IMR-90 (cell line): ENCODE measurements at regions not wholly inside any gene's neighbourhood (a gene's known extent, or its start where the extent isn't known, plus 50 kb on each side); places are given as distances from the start of the nearest gene placed in this dataset.

Source experiments
- ATAC-seq: fragments of 200-7000 bp; cut with Tn5 transposase; 2 replicates; pipeline ENCODE4 v1.9.1; 2020; ENCODE audit warnings: low read depth, mild to moderate bottlenecking, moderate library complexity
- BruUV-seq: library from RNA; stranded (reverse); fragments of 400-500 nt; replicated peaks from 2 replicates; lab custom pipeline; 2021; lab: Mats Ljungman, UMichigan
- CTCF ChIA-PET: fragments of 300-600 bp; formaldehyde crosslinking; extraction: SDS; loops from one replicate; lab custom pipeline; 2021; ENCODE audit warnings: antibody characterized with exemption; lab: Yijun Ruan, JAX
- POLR2A ChIA-PET: fragments of 300-600 bp; sonication (Branson Sonifier 250); formaldehyde crosslinking; loops from one replicate; lab custom pipeline; 2022; ENCODE audit warnings: antibody characterized with exemption; ENCODE audit not compliant: unreplicated experiment; lab: Charles Lee
- DNase-seq: peaks from one replicate; pipeline ENCODE4 v3.0.0; 2013
- H2AFZ ChIP-seq: replicated peaks from 2 replicates; pipeline ENCODE3; 2013; ENCODE audit warnings: low read length, mild to moderate bottlenecking; ENCODE audit not compliant: poor library complexity
- H2AK5ac ChIP-seq: 2 replicates; pipeline ENCODE4 v1.6.1; 2013; ENCODE audit warnings: low read depth, low read length, inconsistent platforms
- H2AK9ac ChIP-seq: replicated peaks from 2 replicates; pipeline ENCODE3; 2013; ENCODE audit warnings: mild to moderate bottlenecking, low read depth, low read length, moderate library complexity; ENCODE audit not compliant: poor library complexity
- H2BK120ac ChIP-seq: 2 replicates; pipeline ENCODE4 v1.6.1; 2013; ENCODE audit warnings: low read depth, low read length, inconsistent platforms
- H2BK15ac ChIP-seq: 3 replicates; pipeline ENCODE4 v1.6.1; 2013; ENCODE audit warnings: low read depth, low read length, inconsistent platforms
- H2BK20ac ChIP-seq: 2 replicates; pipeline ENCODE4 v1.6.1; 2013; ENCODE audit warnings: low read depth, mild to moderate bottlenecking, inconsistent platforms, low read length, moderate library complexity
- H2BK5ac ChIP-seq: 2 replicates; pipeline ENCODE4 v1.6.1; 2013; ENCODE audit warnings: mild to moderate bottlenecking, low read depth, low read length, inconsistent platforms; ENCODE audit not compliant: poor library complexity, severe bottlenecking
- H3K14ac ChIP-seq: replicated peaks from 2 replicates; pipeline ENCODE4 v1.6.1; 2013; ENCODE audit warnings: low read depth, low read length, inconsistent platforms
- H3K18ac ChIP-seq: 2 replicates; pipeline ENCODE4 v1.6.1; 2013; ENCODE audit warnings: low read depth, low read length, control low read depth
- H3K23ac ChIP-seq: 2 replicates; pipeline ENCODE4 v1.6.1; 2013; ENCODE audit warnings: low read depth, low read length, inconsistent platforms
- H3K27ac ChIP-seq: 2 replicates; pipeline ENCODE4 v1.5.1; 2013; ENCODE audit warnings: mild to moderate bottlenecking, control low read depth, low read length; ENCODE audit not compliant: insufficient read depth
- H3K27me3 ChIP-seq: 2 replicates; pipeline ENCODE4 v1.6.1; 2013; ENCODE audit warnings: low read length; ENCODE audit not compliant: control insufficient read depth, insufficient read depth
- H3K36me3 ChIP-seq: 2 replicates; pipeline ENCODE4 v1.6.1; 2013; ENCODE audit warnings: low read length, mixed read lengths; ENCODE audit not compliant: control insufficient read depth, insufficient read depth
- H3K4ac ChIP-seq: 2 replicates; pipeline ENCODE4 v1.6.1; 2013; ENCODE audit warnings: low read depth, low read length, inconsistent platforms
- H3K4me1 ChIP-seq: 2 replicates; pipeline ENCODE4 v1.6.1; 2013; ENCODE audit warnings: low read length, mixed read lengths; ENCODE audit not compliant: control insufficient read depth, insufficient read depth
- H3K4me2 ChIP-seq: 2 replicates; pipeline ENCODE4 v1.6.1; 2013; ENCODE audit warnings: low read depth, mild to moderate bottlenecking, control low read depth, low read length, moderate library complexity
- H3K4me3 ChIP-seq: 2 replicates; pipeline ENCODE4 v1.5.1; 2013; ENCODE audit warnings: low read depth, mild to moderate bottlenecking, control low read depth, low read length, moderate library complexity; ENCODE audit not compliant: insufficient read depth
- H3K56ac ChIP-seq: 2 replicates; pipeline ENCODE4 v1.6.1; 2013; ENCODE audit warnings: low read length, inconsistent platforms; ENCODE audit not compliant: insufficient read depth; ENCODE audit errors: extremely low read depth
- H3K79me1 ChIP-seq, 2 experiments: 2 replicates each; pipeline ENCODE4 v1.6.1; 2013; ENCODE audit warnings: low read length in 2 of 2, inconsistent platforms in 1 of 2, low read depth in 1 of 2
- H3K9ac ChIP-seq: 2 replicates; pipeline ENCODE4 v1.6.1; 2013; ENCODE audit warnings: low read depth, low read length, control low read depth
- H3K9me1 ChIP-seq: 2 replicates; pipeline ENCODE4 v1.6.1; 2013; ENCODE audit warnings: low read length, inconsistent platforms; ENCODE audit not compliant: insufficient read depth
- H3K9me3 ChIP-seq: 2 replicates; pipeline ENCODE4 v1.6.1; 2013; ENCODE audit warnings: low read length; ENCODE audit not compliant: control insufficient read depth, insufficient read depth
- H4K20me1 ChIP-seq: 2 replicates; pipeline ENCODE4 v1.6.1; 2013; ENCODE audit warnings: low read length, inconsistent platforms; ENCODE audit not compliant: insufficient read depth
- H4K5ac ChIP-seq: 2 replicates; pipeline ENCODE4 v1.6.1; 2013; ENCODE audit warnings: mild to moderate bottlenecking, low read depth, low read length, control low read depth
- H4K8ac ChIP-seq, 2 experiments: 2 replicates each; pipeline ENCODE4 v1.6.1; 2013; ENCODE audit warnings: low read depth in 2 of 2, low read length in 2 of 2, control low read depth in 1 of 2, inconsistent platforms in 1 of 2
- H4K91ac ChIP-seq: 2 replicates; pipeline ENCODE4 v1.6.1; 2013; ENCODE audit warnings: low read depth, low read length, inconsistent platforms; ENCODE audit not compliant: insufficient read depth
- BHLHE40 ChIP-seq: fragments of 150-350 bp; IDR thresholded peaks from 2 replicates; pipeline ENCODE4 v1.6.1; 2016; ENCODE audit warnings: mild to moderate bottlenecking, low read depth, low read length
- CEBPB ChIP-seq: IDR thresholded peaks from 2 replicates; pipeline ENCODE4 v1.6.1; 2012; ENCODE audit warnings: low read depth, low read length, improper control_type of control experiment
- MAFK ChIP-seq: IDR thresholded peaks from 2 replicates; pipeline ENCODE4 v1.6.1; 2012; ENCODE audit warnings: low read depth, low read length, improper control_type of control experiment
- MAZ ChIP-seq: IDR thresholded peaks from 2 replicates; pipeline ENCODE4 v1.6.1; 2012; ENCODE audit warnings: low read depth, mild to moderate bottlenecking, low read length, improper control_type of control experiment, moderate library complexity, borderline replicate concordance
- MXI1 ChIP-seq: IDR thresholded peaks from 2 replicates; pipeline ENCODE4 v1.6.1; 2012; ENCODE audit warnings: low read depth, mild to moderate bottlenecking, low read length, moderate library complexity, borderline replicate concordance
- RAD21 ChIP-seq: IDR thresholded peaks from 2 replicates; pipeline ENCODE4 v1.6.1; 2012; ENCODE audit warnings: low read length, improper control_type of control experiment
- SMC3 ChIP-seq: fragments of 150-350 bp; IDR thresholded peaks from 2 replicates; pipeline ENCODE4 v1.6.1; 2016; ENCODE audit warnings: low read depth, mild to moderate bottlenecking, antibody characterized with exemption, low read length, moderate library complexity
- WGBS, 2 experiments: methylation state at CpG; one replicate each; pipeline versions ENCODE4 v1.1.5 to v1.1.7; 2013; ENCODE audit warnings: missing lambda C conversion rate in 2 of 2; ENCODE audit not compliant: insufficient read length in 1 of 2; ENCODE audit errors: extremely low coverage in 2 of 2; 5-methylcytosine and 5-hydroxymethylcytosine counted together
- dilution Hi-C: fragments of 300-500 bp; cut with HindIII; formaldehyde crosslinking; loops from one replicate; pipeline ENCODE4 v1.14.3; 2018; ENCODE audit warnings: low sequenced_read_pairs; ENCODE audit not compliant: unreplicated experiment
- in situ Hi-C: fragments of 300-500 bp; cut with MboI; formaldehyde crosslinking; loops from 3 replicates; pipeline ENCODE4 v1.14.3; 2019; ENCODE audit warnings: low sequenced_read_pairs, inconsistent platforms, mixed read lengths
- intact Hi-C: fragments of 100-400 bp; cut with micrococcal nuclease; formaldehyde crosslinking; loops from 2 replicates; pipeline ENCODE4 v1.10.0; 2022

GRCh38 chr18:22711192-22711685 lies 221.9 kb upstream of the RBBP8 start:
- no peaks in the 10 kb centered on the region for H3K9me3 ChIP-seq
- peak; percentile 64 for DNase-seq
- H3K9ac ChIP-seq = peak overlapping the region; percentile 52
- no peaks in the 10 kb centered on the region for H3K36me3 ChIP-seq
- H3K18ac ChIP-seq = peak overlapping the region; percentile 72
- ATAC-seq = peak; percentile 90
- no TSS peak for BruUV-seq
- H3K27ac ChIP-seq = peak overlapping the region; percentile 60
- peaks cover 6% of the 10 kb centered on the region for H3K4me1 ChIP-seq
- in situ Hi-C loops (no loop called here), intact Hi-C loops (no loop called here), dilution Hi-C loops (no loop called here)
- peak overlapping the region; percentile 91; the same call in 2 of the 3 replicates for H2BK15ac ChIP-seq
- H2BK120ac ChIP-seq = peak overlapping the region; percentile 94
- H2AK5ac ChIP-seq = peak overlapping the region; percentile 83
- POLR2A ChIA-PET = interaction anchor here (0.6 kb wide), 1 partner anchor 44 kb away, joined by 4 read pairs; no protein-coding TSS in a partner anchor
- H3K4me2 ChIP-seq = peak overlapping the region; percentile 84
- CTCF ChIA-PET = no interaction called here
- H4K91ac ChIP-seq = peak overlapping the region; percentile 53; the same call in 1 of the 2 replicates
- H2AK9ac ChIP-seq = no peak overlapping the region
- H3K14ac ChIP-seq = peak overlapping the region; percentile 89
- peak overlapping the region; percentile 70; the same call in 1 of the 2 replicates for H3K56ac ChIP-seq
- H3K9me1 ChIP-seq = peaks cover 3% of the 10 kb centered on the region; the same call in 1 of the 2 replicates
- no peaks in the 10 kb centered on the region for H3K27me3 ChIP-seq
- H4K20me1 ChIP-seq = no peaks in the 10 kb centered on the region
- WGBS, 2 experiments = 8% methylated on average over 2 of the region's 7 CpGs; no CpG with 5 or more reads in 1 of the 2 experiments
- peak overlapping the region; percentile 82 for H3K4ac ChIP-seq
- peak overlapping the region; percentile 56 for H2BK5ac ChIP-seq
- H2BK20ac ChIP-seq = peak overlapping the region; percentile 90
- H4K8ac ChIP-seq = peak overlapping the region; percentile 21 to 92; a peak in 3 of 4 replicates
- H2AFZ ChIP-seq = peak overlapping the region; percentile 91
- H3K4me3 ChIP-seq = peak overlapping the region; percentile 44
- no peaks in the 10 kb centered on the region for H3K79me1 ChIP-seq
- H4K5ac ChIP-seq = peak overlapping the region; percentile 63
- H3K23ac ChIP-seq = peak overlapping the region; percentile 72; the same call in 1 of the 2 replicates
- TF ChIP-seq RAD21 (no peak), MXI1 (no peak), SMC3 (no peak), MAFK (0 out of 2 replicates have a peak, but pooled peaks have one; percentile 7), CEBPB (peak; percentile 48; the same call in 1 of the 2 replicates), BHLHE40 (no peak), MAZ (peak; percentile 29; the same call in 1 of the 2 replicates)
